GM12878 (cell line): ENCODE measurements at regions not wholly inside any gene's neighbourhood (a gene's known extent, or its start where the extent isn't known, plus 50 kb on each side); places are given as distances from the start of the nearest gene placed in this dataset.

Experiments used
- ATF7 ChIP-seq: fragments of 450-650 bp; IDR thresholded peaks from 2 replicates; pipeline ENCODE4 v1.6.1; 2016; ENCODE audit warnings: low read depth, mild to moderate bottlenecking
- CHD2 ChIP-seq: IDR thresholded peaks from 2 replicates; pipeline ENCODE4 v1.6.1; 2011; ENCODE audit warnings: low read depth, low read length, improper control_type of control experiment, borderline replicate concordance
- EP300 ChIP-seq, 2 experiments: fragments of 150-350 bp in 1 of 2; IDR thresholded peaks; 2 replicates each; pipeline ENCODE4 v1.6.1; 2011 to 2012; ENCODE audit warnings: low read depth in 2 of 2, low read length in 2 of 2, borderline replicate concordance in 1 of 2, improper control_type of control experiment in 1 of 2, inconsistent platforms in 1 of 2; ENCODE audit not compliant: control insufficient read depth in 1 of 2
- IRF4 ChIP-seq: IDR thresholded peaks from 2 replicates; pipeline ENCODE4 v1.6.1; 2011; ENCODE audit warnings: low read depth, low read length
- MTA2 ChIP-seq: fragments of 450-650 bp; IDR thresholded peaks from 2 replicates; pipeline ENCODE4 v1.6.1; 2016; ENCODE audit warnings: low read depth, mild to moderate bottlenecking, moderate library complexity
- POLR2A ChIP-seq: IDR thresholded peaks from 2 replicates; pipeline ENCODE4 v1.6.1; 2011; ENCODE audit warnings: low read depth, mild to moderate bottlenecking, low read length
- RBBP5 ChIP-seq: fragments of 200-600 bp; sonication (generic); conservative IDR thresholded peaks from 2 replicates; pipeline ENCODE4 v1.6.1; 2016
- SPI1 ChIP-seq: IDR thresholded peaks from 2 replicates; pipeline ENCODE4 v1.6.1; 2011; ENCODE audit warnings: low read depth, mild to moderate bottlenecking, low read length, moderate library complexity, borderline replicate concordance; ENCODE audit not compliant: insufficient read depth
- TCF3 ChIP-seq: IDR thresholded peaks from 2 replicates; pipeline ENCODE4 v1.6.1; 2012; ENCODE audit warnings: low read depth, mild to moderate bottlenecking, low read length, borderline replicate concordance; ENCODE audit not compliant: insufficient read depth
- ZSCAN29 ChIP-seq: fragments of 450-650 bp; IDR thresholded peaks from 2 replicates; pipeline ENCODE4 v1.6.1; 2017; ENCODE audit warnings: mild to moderate bottlenecking, moderate library complexity
- TF ChIP-seq, protein P1 (sequence below): fragments of 450-650 bp; IDR thresholded peaks from 2 replicates; pipeline ENCODE4 v1.6.1; 2014; ENCODE audit warnings: mild to moderate bottlenecking
- TF ChIP-seq, protein P2 (sequence below): fragments of 450-650 bp; IDR thresholded peaks from 2 replicates; pipeline ENCODE4 v1.6.1; 2016; ENCODE audit warnings: mild to moderate bottlenecking
- TF ChIP-seq, protein P3 (sequence below): fragments of 450-650 bp; formaldehyde crosslinking; IDR thresholded peaks from 2 replicates; pipeline ENCODE4 v1.5.0; 2022; ENCODE audit warnings: mild to moderate bottlenecking, missing genetic modification characterization
- TF ChIP-seq, protein P4 (sequence below): IDR thresholded peaks from 2 replicates; pipeline ENCODE4 v1.6.1; 2012; ENCODE audit warnings: low read depth, low read length, improper control_type of control experiment
- TF ChIP-seq, protein P5 (sequence below): fragments of 450-650 bp; IDR thresholded peaks from 2 replicates; pipeline ENCODE4 v1.6.1; 2018; ENCODE audit warnings: mild to moderate bottlenecking, low read depth, moderate library complexity; ENCODE audit not compliant: partially characterized antibody
- TF ChIP-seq, protein P6 (sequence below): fragments of 450-650 bp; IDR thresholded peaks from 2 replicates; pipeline ENCODE4 v1.6.1; 2017; ENCODE audit warnings: mild to moderate bottlenecking, moderate library complexity

DNA sequence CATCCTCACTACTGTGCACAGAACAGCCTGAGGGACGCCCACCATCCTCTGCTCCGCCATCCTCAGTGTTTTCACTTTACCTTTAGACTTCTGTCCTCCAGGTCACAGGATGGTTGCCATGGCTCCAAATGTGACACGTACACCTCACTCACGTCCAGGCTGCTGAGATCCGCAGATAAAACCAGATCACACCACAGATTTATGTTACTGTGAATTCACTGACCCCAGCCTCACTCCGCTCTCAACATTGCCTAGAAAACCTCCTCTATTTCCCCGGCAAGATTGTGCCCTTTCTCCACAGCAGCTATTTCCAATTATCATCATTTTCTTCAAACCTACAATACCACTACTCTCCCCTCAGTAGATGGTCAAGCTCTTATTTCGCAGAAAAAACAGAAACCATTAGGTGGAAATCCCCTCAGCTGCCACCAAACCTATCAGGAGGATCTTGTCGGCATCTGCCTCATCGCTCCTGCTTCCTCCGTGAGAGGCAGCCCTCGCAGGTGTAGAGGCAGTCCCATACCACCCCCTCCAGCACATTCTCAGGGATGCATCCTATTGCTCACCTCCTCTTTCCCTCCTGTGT lies 49.8 kb upstream of the SLC1A4 start (continued):
- TF ChIP-seq MTA2, result 0 out of 2 replicates have a peak, but pooled peaks have one; percentile 30
- peak; percentile 43; the same call in 1 of the 2 replicates for TF ChIP-seq SPI1
- TF ChIP-seq, protein P1, sequence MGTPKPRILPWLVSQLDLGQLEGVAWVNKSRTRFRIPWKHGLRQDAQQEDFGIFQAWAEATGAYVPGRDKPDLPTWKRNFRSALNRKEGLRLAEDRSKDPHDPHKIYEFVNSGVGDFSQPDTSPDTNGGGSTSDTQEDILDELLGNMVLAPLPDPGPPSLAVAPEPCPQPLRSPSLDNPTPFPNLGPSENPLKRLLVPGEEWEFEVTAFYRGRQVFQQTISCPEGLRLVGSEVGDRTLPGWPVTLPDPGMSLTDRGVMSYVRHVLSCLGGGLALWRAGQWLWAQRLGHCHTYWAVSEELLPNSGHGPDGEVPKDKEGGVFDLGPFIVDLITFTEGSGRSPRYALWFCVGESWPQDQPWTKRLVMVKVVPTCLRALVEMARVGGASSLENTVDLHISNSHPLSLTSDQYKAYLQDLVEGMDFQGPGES, result no peak
- TF ChIP-seq ATF7, result peak; percentile 44
- TF ChIP-seq CHD2, result peak; percentile 17; the same call in 1 of the 2 replicates
- TF ChIP-seq, protein P2, sequence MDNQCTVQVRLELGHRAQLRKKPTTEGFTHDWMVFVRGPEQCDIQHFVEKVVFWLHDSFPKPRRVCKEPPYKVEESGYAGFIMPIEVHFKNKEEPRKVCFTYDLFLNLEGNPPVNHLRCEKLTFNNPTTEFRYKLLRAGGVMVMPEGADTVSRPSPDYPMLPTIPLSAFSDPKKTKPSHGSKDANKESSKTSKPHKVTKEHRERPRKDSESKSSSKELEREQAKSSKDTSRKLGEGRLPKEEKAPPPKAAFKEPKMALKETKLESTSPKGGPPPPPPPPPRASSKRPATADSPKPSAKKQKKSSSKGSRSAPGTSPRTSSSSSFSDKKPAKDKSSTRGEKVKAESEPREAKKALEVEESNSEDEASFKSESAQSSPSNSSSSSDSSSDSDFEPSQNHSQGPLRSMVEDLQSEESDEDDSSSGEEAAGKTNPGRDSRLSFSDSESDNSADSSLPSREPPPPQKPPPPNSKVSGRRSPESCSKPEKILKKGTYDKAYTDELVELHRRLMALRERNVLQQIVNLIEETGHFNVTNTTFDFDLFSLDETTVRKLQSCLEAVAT, result peak; percentile 80; the same call in 1 of the 2 replicates
- 0 out of 2 replicates have a peak, but pooled peaks have one; percentile 38 for TF ChIP-seq POLR2A
- TF ChIP-seq TCF3, result peak; percentile 69; the same call in 1 of the 2 replicates
- TF ChIP-seq, protein P3, sequence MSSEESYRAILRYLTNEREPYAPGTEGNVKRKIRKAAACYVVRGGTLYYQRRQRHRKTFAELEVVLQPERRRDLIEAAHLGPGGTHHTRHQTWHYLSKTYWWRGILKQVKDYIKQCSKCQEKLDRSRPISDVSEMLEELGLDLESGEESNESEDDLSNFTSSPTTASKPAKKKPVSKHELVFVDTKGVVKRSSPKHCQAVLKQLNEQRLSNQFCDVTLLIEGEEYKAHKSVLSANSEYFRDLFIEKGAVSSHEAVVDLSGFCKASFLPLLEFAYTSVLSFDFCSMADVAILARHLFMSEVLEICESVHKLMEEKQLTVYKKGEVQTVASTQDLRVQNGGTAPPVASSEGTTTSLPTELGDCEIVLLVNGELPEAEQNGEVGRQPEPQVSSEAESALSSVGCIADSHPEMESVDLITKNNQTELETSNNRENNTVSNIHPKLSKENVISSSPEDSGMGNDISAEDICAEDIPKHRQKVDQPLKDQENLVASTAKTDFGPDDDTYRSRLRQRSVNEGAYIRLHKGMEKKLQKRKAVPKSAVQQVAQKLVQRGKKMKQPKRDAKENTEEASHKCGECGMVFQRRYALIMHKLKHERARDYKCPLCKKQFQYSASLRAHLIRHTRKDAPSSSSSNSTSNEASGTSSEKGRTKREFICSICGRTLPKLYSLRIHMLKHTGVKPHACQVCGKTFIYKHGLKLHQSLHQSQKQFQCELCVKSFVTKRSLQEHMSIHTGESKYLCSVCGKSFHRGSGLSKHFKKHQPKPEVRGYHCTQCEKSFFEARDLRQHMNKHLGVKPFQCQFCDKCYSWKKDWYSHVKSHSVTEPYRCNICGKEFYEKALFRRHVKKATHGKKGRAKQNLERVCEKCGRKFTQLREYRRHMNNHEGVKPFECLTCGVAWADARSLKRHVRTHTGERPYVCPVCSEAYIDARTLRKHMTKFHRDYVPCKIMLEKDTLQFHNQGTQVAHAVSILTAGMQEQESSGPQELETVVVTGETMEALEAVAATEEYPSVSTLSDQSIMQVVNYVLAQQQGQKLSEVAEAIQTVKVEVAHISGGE (CRISPR knock-in tag), result no peak
- no peak for TF ChIP-seq ZSCAN29
- TF ChIP-seq IRF4, result 0 out of 2 replicates have a peak, but pooled peaks have one; percentile 6
- no peak for TF ChIP-seq RBBP5
- TF ChIP-seq, protein P4, sequence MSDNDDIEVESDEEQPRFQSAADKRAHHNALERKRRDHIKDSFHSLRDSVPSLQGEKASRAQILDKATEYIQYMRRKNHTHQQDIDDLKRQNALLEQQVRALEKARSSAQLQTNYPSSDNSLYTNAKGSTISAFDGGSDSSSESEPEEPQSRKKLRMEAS, result no peak
- 0 out of 4 replicates have a peak, but pooled peaks of 1 of the 2 experiments have one; percentile 12 for TF ChIP-seq EP300 (IDR thresholded peaks at IDR 0.05; ENCODE audit: borderline replicate concordance in 1 of 2, control insufficient read depth in 1 of 2, low read depth in 2 of 2, low read length in 2 of 2)
- TF ChIP-seq, protein P5, sequence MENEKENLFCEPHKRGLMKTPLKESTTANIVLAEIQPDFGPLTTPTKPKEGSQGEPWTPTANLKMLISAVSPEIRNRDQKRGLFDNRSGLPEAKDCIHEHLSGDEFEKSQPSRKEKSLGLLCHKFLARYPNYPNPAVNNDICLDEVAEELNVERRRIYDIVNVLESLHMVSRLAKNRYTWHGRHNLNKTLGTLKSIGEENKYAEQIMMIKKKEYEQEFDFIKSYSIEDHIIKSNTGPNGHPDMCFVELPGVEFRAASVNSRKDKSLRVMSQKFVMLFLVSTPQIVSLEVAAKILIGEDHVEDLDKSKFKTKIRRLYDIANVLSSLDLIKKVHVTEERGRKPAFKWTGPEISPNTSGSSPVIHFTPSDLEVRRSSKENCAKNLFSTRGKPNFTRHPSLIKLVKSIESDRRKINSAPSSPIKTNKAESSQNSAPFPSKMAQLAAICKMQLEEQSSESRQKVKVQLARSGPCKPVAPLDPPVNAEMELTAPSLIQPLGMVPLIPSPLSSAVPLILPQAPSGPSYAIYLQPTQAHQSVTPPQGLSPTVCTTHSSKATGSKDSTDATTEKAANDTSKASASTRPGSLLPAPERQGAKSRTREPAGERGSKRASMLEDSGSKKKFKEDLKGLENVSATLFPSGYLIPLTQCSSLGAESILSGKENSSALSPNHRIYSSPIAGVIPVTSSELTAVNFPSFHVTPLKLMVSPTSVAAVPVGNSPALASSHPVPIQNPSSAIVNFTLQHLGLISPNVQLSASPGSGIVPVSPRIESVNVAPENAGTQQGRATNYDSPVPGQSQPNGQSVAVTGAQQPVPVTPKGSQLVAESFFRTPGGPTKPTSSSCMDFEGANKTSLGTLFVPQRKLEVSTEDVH, result no peak
- TF ChIP-seq, protein P6, sequence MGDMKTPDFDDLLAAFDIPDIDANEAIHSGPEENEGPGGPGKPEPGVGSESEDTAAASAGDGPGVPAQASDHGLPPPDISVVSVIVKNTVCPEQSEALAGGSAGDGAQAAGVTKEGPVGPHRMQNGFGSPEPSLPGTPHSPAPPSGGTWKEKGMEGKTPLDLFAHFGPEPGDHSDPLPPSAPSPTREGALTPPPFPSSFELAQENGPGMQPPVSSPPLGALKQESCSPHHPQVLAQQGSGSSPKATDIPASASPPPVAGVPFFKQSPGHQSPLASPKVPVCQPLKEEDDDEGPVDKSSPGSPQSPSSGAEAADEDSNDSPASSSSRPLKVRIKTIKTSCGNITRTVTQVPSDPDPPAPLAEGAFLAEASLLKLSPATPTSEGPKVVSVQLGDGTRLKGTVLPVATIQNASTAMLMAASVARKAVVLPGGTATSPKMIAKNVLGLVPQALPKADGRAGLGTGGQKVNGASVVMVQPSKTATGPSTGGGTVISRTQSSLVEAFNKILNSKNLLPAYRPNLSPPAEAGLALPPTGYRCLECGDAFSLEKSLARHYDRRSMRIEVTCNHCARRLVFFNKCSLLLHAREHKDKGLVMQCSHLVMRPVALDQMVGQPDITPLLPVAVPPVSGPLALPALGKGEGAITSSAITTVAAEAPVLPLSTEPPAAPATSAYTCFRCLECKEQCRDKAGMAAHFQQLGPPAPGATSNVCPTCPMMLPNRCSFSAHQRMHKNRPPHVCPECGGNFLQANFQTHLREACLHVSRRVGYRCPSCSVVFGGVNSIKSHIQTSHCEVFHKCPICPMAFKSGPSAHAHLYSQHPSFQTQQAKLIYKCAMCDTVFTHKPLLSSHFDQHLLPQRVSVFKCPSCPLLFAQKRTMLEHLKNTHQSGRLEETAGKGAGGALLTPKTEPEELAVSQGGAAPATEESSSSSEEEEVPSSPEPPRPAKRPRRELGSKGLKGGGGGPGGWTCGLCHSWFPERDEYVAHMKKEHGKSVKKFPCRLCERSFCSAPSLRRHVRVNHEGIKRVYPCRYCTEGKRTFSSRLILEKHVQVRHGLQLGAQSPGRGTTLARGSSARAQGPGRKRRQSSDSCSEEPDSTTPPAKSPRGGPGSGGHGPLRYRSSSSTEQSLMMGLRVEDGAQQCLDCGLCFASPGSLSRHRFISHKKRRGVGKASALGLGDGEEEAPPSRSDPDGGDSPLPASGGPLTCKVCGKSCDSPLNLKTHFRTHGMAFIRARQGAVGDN, result peak; percentile 74
